H1 (cell line): ENCODE measurements at regions not wholly inside any gene's neighbourhood (a gene's known extent, or its start where the extent isn't known, plus 50 kb on each side); places are given as distances from the start of the nearest gene placed in this dataset.

Source experiments
- CTCF ChIA-PET: fragments of 300-600 bp; sonication (Branson Sonifier 250); formaldehyde crosslinking; loops from one replicate; lab custom pipeline; 2021; ENCODE audit not compliant: partially characterized antibody; lab: Charles Lee
- POLR2A ChIA-PET: fragments of 300-600 bp; sonication (Branson Sonifier 250); formaldehyde crosslinking; loops from one replicate; lab custom pipeline; 2021; ENCODE audit warnings: inconsistent platforms; ENCODE audit not compliant: partially characterized antibody; lab: Charles Lee
- DNase-seq, 2 experiments: peaks; one replicate each; pipeline versions ENCODE4 v3.0.0 to v3.0.0-alpha.2; 2010 to 2022; ENCODE audit warnings: low spot score in 2 of 2, low read depth in 1 of 2, mixed read lengths in 1 of 2
- FAIRE-seq: peaks from 2 replicates; lab custom pipeline; 2011; peaks lifted over from hg19 to GRCh38; lab: Jason Lieb, UNC
- H2AFZ ChIP-seq: 2 replicates; pipeline ENCODE4 v1.8.1; 2012; ENCODE audit warnings: low read length, inconsistent platforms
- H2AK5ac ChIP-seq: 2 replicates; pipeline ENCODE4 v1.6.1; 2013; ENCODE audit warnings: low read depth, low read length
- H2BK120ac ChIP-seq: replicated peaks from 2 replicates; pipeline ENCODE3; 2013; ENCODE audit warnings: low read depth, low read length, inconsistent platforms
- H2BK12ac ChIP-seq: 2 replicates; pipeline ENCODE4 v1.6.1; 2013; ENCODE audit warnings: low read depth, low read length
- H2BK15ac ChIP-seq: 2 replicates; pipeline ENCODE4 v1.6.1; 2013; ENCODE audit warnings: low read length
- H2BK20ac ChIP-seq: 2 replicates; pipeline ENCODE4 v1.6.1; 2013; ENCODE audit warnings: low read length
- H2BK5ac ChIP-seq: 2 replicates; pipeline ENCODE4 v1.6.1; 2013; ENCODE audit warnings: low read depth, low read length
- H3K14ac ChIP-seq: 2 replicates; pipeline ENCODE4 v1.6.1; 2013; ENCODE audit warnings: inconsistent platforms; ENCODE audit not compliant: insufficient read length
- H3K18ac ChIP-seq: 2 replicates; pipeline ENCODE4 v1.6.1; 2013; ENCODE audit warnings: low read length; ENCODE audit errors: extremely low read depth
- H3K23ac ChIP-seq: 2 replicates; pipeline ENCODE4 v1.6.1; 2013; ENCODE audit warnings: inconsistent platforms; ENCODE audit not compliant: insufficient read length
- H3K23me2 ChIP-seq: 2 replicates; pipeline ENCODE4 v1.6.1; 2013; ENCODE audit warnings: low read depth, low read length
- H3K27ac ChIP-seq: 2 replicates; pipeline ENCODE4 v1.6.1; 2011; ENCODE audit warnings: low read depth, low read length, inconsistent platforms
- H3K27me3 ChIP-seq, 4 experiments: replicated peaks in 1 of 4; 1 replicate in 1 of 4; 2 replicates in 3 of 4; pipeline versions ENCODE4 v1.6.1 to v1.8.1; 2011 to 2013; ENCODE audit warnings: low read length in 3 of 4, mild to moderate bottlenecking in 3 of 4, inconsistent platforms in 2 of 4, mixed read lengths in 2 of 4, moderate library complexity in 1 of 4; ENCODE audit not compliant: control insufficient read depth in 3 of 4, insufficient read depth in 3 of 4; ENCODE audit errors: extremely low read depth in 1 of 4
- H3K36me3 ChIP-seq, 4 experiments: 2 replicates each; pipeline versions ENCODE4 v1.6.1 to v1.8.1; 2011 to 2013; ENCODE audit warnings: mild to moderate bottlenecking in 4 of 4, low read length in 3 of 4, moderate library complexity in 2 of 4, control low read depth in 1 of 4, inconsistent platforms in 1 of 4; ENCODE audit not compliant: insufficient read depth in 4 of 4, control insufficient read depth in 2 of 4
- H3K4ac ChIP-seq: replicated peaks from 2 replicates; pipeline ENCODE3; 2013; ENCODE audit warnings: low read length, low read depth, mixed read lengths, inconsistent platforms; ENCODE audit not compliant: insufficient read length
- H3K4me1 ChIP-seq, 4 experiments: replicated peaks in 1 of 4; 1 replicate in 1 of 4; 2 replicates in 3 of 4; pipeline versions ENCODE4 v1.6.1 to v1.8.1; 2011 to 2013; ENCODE audit warnings: low read length in 3 of 4, inconsistent platforms in 2 of 4, mixed read lengths in 1 of 4; ENCODE audit not compliant: insufficient read depth in 4 of 4, control insufficient read depth in 3 of 4
- H3K4me2 ChIP-seq, 2 experiments: 2 replicates each; pipeline versions ENCODE4 v1.6.1 to v1.8.1; 2011 to 2013; ENCODE audit warnings: low read depth in 2 of 2, low read length in 2 of 2, control low read depth in 1 of 2, inconsistent platforms in 1 of 2, mild to moderate bottlenecking in 1 of 2; ENCODE audit not compliant: insufficient read depth in 1 of 2
- H3K4me3 ChIP-seq, 4 experiments: fragments of 200-600, 300-600 bp in 1 of 4; sonication (generic), shearing (Covaris generic), sonication (Bioruptor Twin) in 1 of 4; 2 replicates each; pipeline versions ENCODE4 v1.5.1 to v1.8.1; 2011 to 2016; ENCODE audit warnings: low read length in 4 of 4, low read depth in 3 of 4, control low read depth in 2 of 4, inconsistent platforms in 2 of 4, mild to moderate bottlenecking in 2 of 4, mixed read lengths in 1 of 4, moderate library complexity in 1 of 4; ENCODE audit not compliant: insufficient read depth in 2 of 4; ENCODE audit errors: extremely low read depth in 1 of 4
- H3K56ac ChIP-seq: replicated peaks from 2 replicates; pipeline ENCODE3; 2013; ENCODE audit warnings: low read depth, mild to moderate bottlenecking, mixed read lengths, low read length, inconsistent platforms; ENCODE audit not compliant: insufficient read length
- H3K79me1 ChIP-seq: 2 replicates; pipeline ENCODE4 v1.6.1; 2013; ENCODE audit warnings: low read depth, low read length, control low read depth
- H3K79me2 ChIP-seq, 2 experiments: 2 replicates each; pipeline versions ENCODE4 v1.6.1 to v1.8.1; 2012 to 2013; ENCODE audit warnings: low read length in 2 of 2, mild to moderate bottlenecking in 2 of 2, inconsistent platforms in 1 of 2; ENCODE audit not compliant: insufficient read depth in 2 of 2, control insufficient read depth in 1 of 2
- H3K9ac ChIP-seq, 4 experiments: replicated peaks in 1 of 4; 1 replicate in 1 of 4; 2 replicates in 3 of 4; pipeline versions ENCODE4 v1.6.1 to v1.8.1; 2011 to 2013; ENCODE audit warnings: low read depth in 3 of 4, low read length in 3 of 4, control low read depth in 2 of 4, mild to moderate bottlenecking in 2 of 4, moderate library complexity in 2 of 4, inconsistent platforms in 1 of 4; ENCODE audit errors: extremely low read depth in 1 of 4
- H3K9me3 ChIP-seq, 2 experiments: 2 replicates each; pipeline versions ENCODE4 v1.6.1 to v1.8.1; 2012 to 2013; ENCODE audit warnings: mild to moderate bottlenecking in 2 of 2, moderate library complexity in 2 of 2, control low read depth in 1 of 2, inconsistent platforms in 1 of 2, low read depth in 1 of 2, low read length in 1 of 2, mixed read lengths in 1 of 2; ENCODE audit not compliant: insufficient read depth in 2 of 2
- H4K20me1 ChIP-seq, 2 experiments: replicated peaks in 1 of 2; 2 replicates each; pipeline versions ENCODE3 to v1.8.1; 2011 to 2013; ENCODE audit warnings: inconsistent platforms in 2 of 2, low read length in 2 of 2, mild to moderate bottlenecking in 1 of 2; ENCODE audit not compliant: insufficient read depth in 2 of 2, control insufficient read depth in 1 of 2
- H4K5ac ChIP-seq: 2 replicates; pipeline ENCODE4 v1.6.1; 2013; ENCODE audit warnings: low read length, low read depth, mixed read lengths, inconsistent platforms; ENCODE audit not compliant: insufficient read length
- H4K8ac ChIP-seq: 2 replicates; pipeline ENCODE4 v1.8.0; 2013; ENCODE audit warnings: mild to moderate bottlenecking, moderate library complexity, low read length, inconsistent platforms; ENCODE audit not compliant: insufficient read depth; ENCODE audit errors: extremely low read depth
- H4K91ac ChIP-seq: replicated peaks from 2 replicates; pipeline ENCODE3; 2013; ENCODE audit warnings: low read length, mixed read lengths, inconsistent platforms; ENCODE audit not compliant: insufficient read length
- CBX5 ChIP-seq: fragments of 300-800, 300-1000 bp; sonication (generic); IDR thresholded peaks from 2 replicates; pipeline ENCODE4 v1.7.1; 2016; ENCODE audit warnings: antibody characterized with exemption, low read length, low read depth
- CEBPB ChIP-seq: IDR thresholded peaks from 2 replicates; pipeline ENCODE4 v1.6.1; 2012; ENCODE audit warnings: low read depth, low read length
- CREB1 ChIP-seq: IDR thresholded peaks from 2 replicates; pipeline ENCODE4 v1.6.1; 2012; ENCODE audit warnings: inconsistent platforms
- KDM1A ChIP-seq: fragments of 200-600, 300-600 bp; sonication (generic); IDR thresholded peaks from 2 replicates; pipeline ENCODE4 v1.7.1; 2016; ENCODE audit warnings: mild to moderate bottlenecking, low read length, borderline replicate concordance
- POLR2A ChIP-seq, 2 experiments: IDR thresholded peaks; 1 replicate in 1 of 2; 2 replicates in 1 of 2; pipeline ENCODE4 v1.6.1; 2011; ENCODE audit warnings: low read depth in 2 of 2, low read length in 2 of 2, mild to moderate bottlenecking in 2 of 2; ENCODE audit errors: control extremely low read depth in 1 of 2
- RAD21 ChIP-seq, 2 experiments: IDR thresholded peaks in 1 of 2; conservative IDR thresholded peaks in 1 of 2; 2 replicates each; pipeline ENCODE4 v1.6.1; 2011; ENCODE audit warnings: low read depth in 2 of 2, low read length in 2 of 2, improper control_type of control experiment in 1 of 2, inconsistent platforms in 1 of 2, mild to moderate bottlenecking in 1 of 2, moderate library complexity in 1 of 2
- RBBP5 ChIP-seq: IDR thresholded peaks from 2 replicates; pipeline ENCODE4 v1.7.1; 2012; ENCODE audit warnings: low read depth, mild to moderate bottlenecking, inconsistent platforms, low read length, moderate library complexity, borderline replicate concordance
- RNF2 ChIP-seq: fragments of 200-900, 300-1000 bp; sonication (generic); IDR thresholded peaks from 2 replicates; pipeline ENCODE4 v1.7.1; 2016; ENCODE audit warnings: borderline replicate concordance, low read depth, mild to moderate bottlenecking, antibody characterized with exemption, low read length; ENCODE audit not compliant: poor library complexity, severe bottlenecking; ENCODE audit errors: missing control alignments
- RXRA ChIP-seq: IDR thresholded peaks from 2 replicates; pipeline ENCODE4 v1.6.1; 2011; ENCODE audit warnings: low read depth, mild to moderate bottlenecking, low read length, moderate library complexity; ENCODE audit not compliant: insufficient read depth
- SIRT6 ChIP-seq: IDR thresholded peaks from one replicate; pipeline ENCODE4 v1.7.1; 2012; ENCODE audit warnings: low read length, inconsistent platforms
- ZNF274 ChIP-seq: IDR thresholded peaks from 2 replicates; pipeline ENCODE4 v1.7.0; 2012; ENCODE audit warnings: low read length, borderline replicate concordance; ENCODE audit errors: extremely low read depth
- WGBS, 2 experiments: shearing (Covaris generic) in 1 of 2; methylation state at CpG; one replicate each; pipeline versions ENCODE4 v1.1.6 to v1.1.7; 2013 to 2015; ENCODE audit warnings: low lambda C conversion rate in 2 of 2, mixed read lengths in 2 of 2, inconsistent platforms in 1 of 2, low coverage in 1 of 2, missing lambda C conversion rate in 1 of 2; ENCODE audit not compliant: insufficient replicate concordance in 2 of 2, insufficient coverage in 1 of 2, insufficient read length in 1 of 2; ENCODE audit errors: extremely low coverage in 1 of 2, missing lambda C conversion rate in 1 of 2; 5-methylcytosine and 5-hydroxymethylcytosine counted together
- TF ChIP-seq, protein P1 (sequence below): IDR thresholded peaks from 2 replicates; pipeline ENCODE4 v1.6.1; 2011; ENCODE audit warnings: low read length, improper control_type of control experiment

DNA sequence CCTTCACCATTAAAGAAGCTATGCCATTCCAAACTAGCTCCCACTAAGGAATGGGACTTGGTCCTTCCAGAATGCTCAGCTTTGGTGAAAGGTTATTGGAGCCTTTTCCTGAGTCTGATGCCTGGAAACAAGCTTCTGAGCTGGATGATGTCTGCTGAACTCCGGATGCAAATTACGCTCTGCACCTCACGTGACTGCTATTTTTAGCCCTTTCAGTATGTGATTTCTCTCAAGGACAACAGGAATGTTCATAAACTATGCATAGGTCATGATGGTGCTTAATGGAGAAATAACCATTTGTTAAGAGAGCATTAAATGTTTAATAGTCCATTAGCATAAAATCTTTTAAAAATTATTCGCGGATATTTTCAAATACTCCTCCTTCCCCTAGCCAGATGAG, 631.4 kb upstream of the KIRREL3 start:
- no peak overlapping the region for H4K91ac ChIP-seq
- H3K4ac ChIP-seq = no peak overlapping the region
- DNase-seq (no peak), FAIRE-seq (no peak)
- no peak overlapping the region for H3K4me3 ChIP-seq
- no peaks in the 10 kb centered on the region for H3K23me2 ChIP-seq
- no peak overlapping the region for H2AFZ ChIP-seq
- no peak overlapping the region for H3K14ac ChIP-seq
- H3K4me2 ChIP-seq = no peak overlapping the region
- H3K4me1 ChIP-seq = peaks cover 0 to 10% (median 5%) of the 10 kb centered on the region in 4 experiments; a peak in 5 of 7 replicates
- no peak for TF ChIP-seq RNF2
- TF ChIP-seq CREB1 = no peak
- TF ChIP-seq ZNF274 = no peak
- no peak for TF ChIP-seq CBX5
- TF ChIP-seq, protein P1, sequence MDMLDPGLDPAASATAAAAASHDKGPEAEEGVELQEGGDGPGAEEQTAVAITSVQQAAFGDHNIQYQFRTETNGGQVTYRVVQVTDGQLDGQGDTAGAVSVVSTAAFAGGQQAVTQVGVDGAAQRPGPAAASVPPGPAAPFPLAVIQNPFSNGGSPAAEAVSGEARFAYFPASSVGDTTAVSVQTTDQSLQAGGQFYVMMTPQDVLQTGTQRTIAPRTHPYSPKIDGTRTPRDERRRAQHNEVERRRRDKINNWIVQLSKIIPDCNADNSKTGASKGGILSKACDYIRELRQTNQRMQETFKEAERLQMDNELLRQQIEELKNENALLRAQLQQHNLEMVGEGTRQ = no peak
- TF ChIP-seq SIRT6 = no peak
- no peak for TF ChIP-seq KDM1A
- TF ChIP-seq RXRA = no peak
- no peak for TF ChIP-seq RBBP5
- no peak for TF ChIP-seq RAD21 (IDR thresholded peaks at IDR 0.05 in 1 of 2, conservative IDR thresholded peaks at IDR 0.05 in 1 of 2; ENCODE audit: low read depth in 2 of 2, low read length in 2 of 2)
- TF ChIP-seq CEBPB = no peak
- TF ChIP-seq POLR2A (IDR thresholded peaks at IDR 0.05; ENCODE audit: control extremely low read depth in 1 of 2, low read depth in 2 of 2, low read length in 2 of 2) = no peak
- no peak overlapping the region for H2BK120ac ChIP-seq
- 96% methylated on average over 5 of the region's 5 CpGs; no CpG with 5 or more reads in 1 of the 2 experiments for WGBS, 2 experiments
- POLR2A ChIA-PET = no interaction called here
- H3K27ac ChIP-seq = no peak overlapping the region
- no peak overlapping the region for H4K5ac ChIP-seq
- CTCF ChIA-PET = no interaction called here
- 0 out of 2 replicates have a peak overlapping the region, but pooled peaks have one; percentile 4 for H2BK5ac ChIP-seq
- no peak overlapping the region for H3K18ac ChIP-seq
- no peaks in the 10 kb centered on the region for H3K79me2 ChIP-seq
- H3K9me3 ChIP-seq = no peaks in the 10 kb centered on the region
- H2AK5ac ChIP-seq = no peak overlapping the region
- H3K36me3 ChIP-seq = no peaks in the 10 kb centered on the region
- no peaks in the 10 kb centered on the region for H3K27me3 ChIP-seq
- H4K20me1 ChIP-seq = no peaks in the 10 kb centered on the region
- H3K79me1 ChIP-seq = no peaks in the 10 kb centered on the region
- no peak overlapping the region for H4K8ac ChIP-seq
- H3K23ac ChIP-seq = no peak overlapping the region
- H2BK15ac ChIP-seq = no peak overlapping the region
- 0 out of 2 replicates have a peak overlapping the region, but pooled peaks have one; percentile 11 for H2BK12ac ChIP-seq
- no peak overlapping the region for H3K9ac ChIP-seq
- H3K56ac ChIP-seq = no peak overlapping the region
- no peak overlapping the region for H2BK20ac ChIP-seq
